B cell (primary cell): ENCODE measurements at regions not wholly inside any gene's neighbourhood (a gene's known extent, or its start where the extent isn't known, plus 50 kb on each side); places are given as distances from the start of the nearest gene placed in this dataset.

Source experiments
- EZH2 ChIP-seq: IDR thresholded peaks from 2 replicates; pipeline ENCODE4 v1.6.1; 2012; ENCODE audit warnings: borderline replicate concordance, low read depth, mild to moderate bottlenecking, moderate library complexity, low read length; ENCODE audit not compliant: insufficient read depth, poor library complexity, severe bottlenecking
- TF ChIP-seq, protein P1 (sequence below): fragments of 200-600 bp; IDR thresholded peaks from one replicate; pipeline ENCODE4 v1.8.0; 2022; ENCODE audit warnings: antibody characterized with exemption, mild to moderate bottlenecking

DNA sequence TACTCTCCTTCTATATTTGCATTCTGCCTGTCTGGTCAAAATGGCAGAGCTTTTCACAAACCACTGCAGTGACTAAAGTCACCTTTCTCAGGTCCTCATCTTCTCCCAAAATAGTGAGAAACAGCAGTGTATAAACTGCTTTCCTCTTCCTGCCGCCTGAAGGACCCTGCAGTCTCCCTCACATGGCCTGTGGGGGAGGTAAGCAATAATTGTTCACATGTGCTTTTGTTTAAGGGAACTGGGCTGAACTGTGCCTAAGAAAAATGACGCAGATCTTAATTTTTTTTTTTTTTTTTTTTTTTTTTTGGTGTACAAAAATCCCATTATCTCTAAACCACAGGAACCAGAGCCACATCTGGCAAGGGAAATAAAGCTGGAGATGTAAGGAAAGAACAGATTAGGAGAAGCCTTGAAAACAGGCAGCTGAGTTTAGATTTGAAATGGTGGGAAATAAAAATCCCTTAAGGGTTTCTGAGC, 131.7 kb upstream of the VLDLR start:
- TF ChIP-seq, protein P1, sequence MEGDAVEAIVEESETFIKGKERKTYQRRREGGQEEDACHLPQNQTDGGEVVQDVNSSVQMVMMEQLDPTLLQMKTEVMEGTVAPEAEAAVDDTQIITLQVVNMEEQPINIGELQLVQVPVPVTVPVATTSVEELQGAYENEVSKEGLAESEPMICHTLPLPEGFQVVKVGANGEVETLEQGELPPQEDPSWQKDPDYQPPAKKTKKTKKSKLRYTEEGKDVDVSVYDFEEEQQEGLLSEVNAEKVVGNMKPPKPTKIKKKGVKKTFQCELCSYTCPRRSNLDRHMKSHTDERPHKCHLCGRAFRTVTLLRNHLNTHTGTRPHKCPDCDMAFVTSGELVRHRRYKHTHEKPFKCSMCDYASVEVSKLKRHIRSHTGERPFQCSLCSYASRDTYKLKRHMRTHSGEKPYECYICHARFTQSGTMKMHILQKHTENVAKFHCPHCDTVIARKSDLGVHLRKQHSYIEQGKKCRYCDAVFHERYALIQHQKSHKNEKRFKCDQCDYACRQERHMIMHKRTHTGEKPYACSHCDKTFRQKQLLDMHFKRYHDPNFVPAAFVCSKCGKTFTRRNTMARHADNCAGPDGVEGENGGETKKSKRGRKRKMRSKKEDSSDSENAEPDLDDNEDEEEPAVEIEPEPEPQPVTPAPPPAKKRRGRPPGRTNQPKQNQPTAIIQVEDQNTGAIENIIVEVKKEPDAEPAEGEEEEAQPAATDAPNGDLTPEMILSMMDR, result no peak
- no peak for TF ChIP-seq EZH2
